ENCODE measurements at regions not wholly inside any gene's neighbourhood (a gene's known extent, or its start where the extent isn't known, plus 50 kb on each side); places are given as distances from the start of the nearest gene placed in this dataset.
"Not testable (repeated sequence)": the region's sequence is repeated elsewhere in the genome, so short reads cannot be mapped to it uniquely, and the experiment has no call there.

- no peak for DNase-seq (ENCODE audit: low spot score)
Measured at GRCh38 chr2:7428454-7429204, 511.4 kb downstream of the RNF144A start.

GRCh38 chr2:7429733-7430132, 512.5 kb downstream of the RNF144A start:
- DNase-seq (ENCODE audit: low spot score), result no peak

GRCh38 chr2:7430421-7430868, 513.2 kb downstream of the RNF144A start:
- no peak for DNase-seq (ENCODE audit: low spot score)

GRCh38 chr2:7430869-7431641, 513.8 kb downstream of the RNF144A start:
- DNase-seq (ENCODE audit: low spot score), result no peak

- DNase-seq (ENCODE audit: low spot score), result no peak
Measured at GRCh38 chr2:7432436-7432835, 515.2 kb downstream of the RNF144A start.

GRCh38 chr2:7436096-7436906, 519.1 kb downstream of the RNF144A start:
- no peak for DNase-seq (ENCODE audit: low spot score)

GRCh38 chr2:7437141-7437540, 519.9 kb downstream of the RNF144A start:
- DNase-seq (ENCODE audit: low spot score), result no peak

- no peak for DNase-seq (ENCODE audit: low spot score)
Measured at GRCh38 chr2:7437716-7438632, 520.8 kb downstream of the RNF144A start.

GRCh38 chr2:7438855-7439254, 521.6 kb downstream of the RNF144A start:
- no peak for DNase-seq (ENCODE audit: low spot score)

GRCh38 chr2:7440977-7441376, 523.8 kb downstream of the RNF144A start:
- DNase-seq (ENCODE audit: low spot score), result no peak

- DNase-seq (ENCODE audit: low spot score), result not testable (repeated sequence)
Measured at GRCh38 chr2:7441841-7442240, 524.6 kb downstream of the RNF144A start.

GRCh38 chr2:7444626-7445025, 527.4 kb downstream of the RNF144A start:
- no peak for DNase-seq (ENCODE audit: low spot score)

GRCh38 chr2:7448578-7449264, 531.5 kb downstream of the RNF144A start:
- DNase-seq (ENCODE audit: low spot score), result no peak

GRCh38 chr2:7449298-7449697, 532.1 kb downstream of the RNF144A start:
- no peak for DNase-seq (ENCODE audit: low spot score)

- no peak for DNase-seq (ENCODE audit: low spot score)
Measured at GRCh38 chr2:7450188-7450832, 533.1 kb downstream of the RNF144A start.

GRCh38 chr2:7450833-7451190, 533.6 kb downstream of the RNF144A start:
- no peak for DNase-seq (ENCODE audit: low spot score)

- no peak for DNase-seq (ENCODE audit: low spot score)
Measured at GRCh38 chr2:7452110-7452876, 535.1 kb downstream of the RNF144A start.

- no peak for DNase-seq (ENCODE audit: low spot score)
Measured at GRCh38 chr2:7454592-7454991, 537.4 kb downstream of the RNF144A start.

GRCh38 chr2:7456762-7457161, 539.5 kb downstream of the RNF144A start:
- no peak for DNase-seq (ENCODE audit: low spot score)

Data from HT-29 (cell line).